ENCODE measurements at regions not wholly inside any gene's neighbourhood (a gene's known extent, or its start where the extent isn't known, plus 50 kb on each side); places are given as distances from the start of the nearest gene placed in this dataset.

GRCh38 chr2:14422426-14422825 lies 210.1 kb upstream of the LRATD1 start:
- DNase-seq (ENCODE audit: low spot score) (no peak), ATAC-seq (ENCODE audit: low FRiP score) (no peak)
- no peak for TF ChIP-seq CTCF (IDR thresholded peaks at IDR 0.05)

GRCh38 chr2:14423145-14423906 lies 209.2 kb upstream of the LRATD1 start:
- no peak for TF ChIP-seq CTCF (IDR thresholded peaks at IDR 0.05)
- DNase-seq (ENCODE audit: low spot score) (no peak), ATAC-seq (ENCODE audit: low FRiP score) (no peak)

- TF ChIP-seq CTCF (IDR thresholded peaks at IDR 0.05) = no peak
- DNase-seq (ENCODE audit: low spot score) (no peak), ATAC-seq (ENCODE audit: low FRiP score) (no peak)
Observed at GRCh38 chr2:14424478-14425390, 207.8 kb upstream of the LRATD1 start.

- no peak for ATAC-seq (ENCODE audit: low FRiP score)
- no peak for DNase-seq (ENCODE audit: low spot score)
- TF ChIP-seq CTCF (IDR thresholded peaks at IDR 0.05) = no peak
Observed at GRCh38 chr2:14425869-14426268, 206.6 kb upstream of the LRATD1 start.

GRCh38 chr2:14428056-14428455 lies 204.5 kb upstream of the LRATD1 start:
- TF ChIP-seq CTCF (IDR thresholded peaks at IDR 0.05) = no peak
- DNase-seq (ENCODE audit: low spot score) (no peak), ATAC-seq (ENCODE audit: low FRiP score) (no peak)

GRCh38 chr2:14433946-14434495 lies 198.5 kb upstream of the LRATD1 start:
- TF ChIP-seq CTCF (IDR thresholded peaks at IDR 0.05) = no peak
- ATAC-seq (ENCODE audit: low FRiP score) (no peak), DNase-seq (ENCODE audit: low spot score) (no peak)

Measured in omental fat pad (tissue), 3 donors.